ENCODE measurements at regions not wholly inside any gene's neighbourhood (a gene's known extent, or its start where the extent isn't known, plus 50 kb on each side); places are given as distances from the start of the nearest gene placed in this dataset.

DNA sequence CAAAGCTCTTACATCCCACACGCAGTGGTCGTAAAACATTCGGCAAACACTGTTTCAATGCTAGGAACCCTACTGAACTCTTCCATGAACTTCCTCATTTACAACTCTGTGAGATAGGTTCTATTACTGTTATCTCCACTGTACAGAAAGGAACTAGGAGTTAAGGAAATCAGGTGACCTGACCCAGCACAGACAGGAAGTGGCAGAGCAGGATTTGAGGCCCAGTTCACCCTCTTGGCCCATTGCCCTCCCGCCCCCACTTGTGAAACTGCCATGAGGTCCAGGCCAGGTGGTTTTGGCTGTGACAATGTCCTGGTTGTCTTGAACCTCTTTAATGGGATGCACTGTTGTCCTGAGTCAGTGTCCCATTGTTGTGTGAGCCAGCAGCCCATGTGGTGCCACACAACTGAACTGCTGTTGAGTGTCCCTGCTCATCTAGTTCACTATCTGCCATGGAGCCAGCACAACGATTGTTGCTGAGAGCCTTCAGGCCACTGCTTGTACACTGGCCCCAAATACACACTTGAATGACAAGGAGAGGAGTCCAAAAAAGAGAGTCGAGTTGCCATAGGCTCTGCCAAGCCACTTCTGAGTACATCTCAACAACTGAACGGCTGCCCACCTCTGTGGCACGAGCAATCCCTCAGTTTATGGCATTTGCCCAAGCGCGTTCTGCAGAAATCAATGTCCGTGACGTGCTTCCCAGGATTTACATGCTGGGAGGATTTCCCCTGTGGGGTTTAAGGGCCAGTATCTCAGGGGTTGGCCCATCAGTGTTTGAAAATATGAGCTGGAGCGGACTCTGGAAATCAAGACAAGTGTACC is 484.6 kb downstream of the TSHZ3 start:
- TF ChIP-seq ZC3H10 (CRISPR knock-in tag; IDR thresholded peaks at IDR 0.05) (no peak), ESRRG (CRISPR knock-in tag; IDR thresholded peaks at IDR 0.05) (no peak), RARB (CRISPR knock-in tag; IDR thresholded peaks at IDR 0.05) (no peak), BACH2 (CRISPR knock-in tag; IDR thresholded peaks at IDR 0.05; ENCODE audit: borderline replicate concordance) (no peak), TCF4 (CRISPR knock-in tag; IDR thresholded peaks at IDR 0.05; ENCODE audit: borderline replicate concordance) (no peak), SNAI2 (CRISPR knock-in tag; IDR thresholded peaks at IDR 0.05) (no peak), ARNTL (CRISPR knock-in tag; IDR thresholded peaks at IDR 0.05; ENCODE audit: borderline replicate concordance, low read depth) (no peak), ZNF70 (CRISPR knock-in tag; IDR thresholded peaks at IDR 0.05) (no peak), ZFP30 (CRISPR knock-in tag; IDR thresholded peaks at IDR 0.05) (no peak), GLIS3 (CRISPR knock-in tag; IDR thresholded peaks at IDR 0.05) (no peak), ISL1 (CRISPR knock-in tag; IDR thresholded peaks at IDR 0.05) (no peak)
- TF ChIP-seq, protein P1, sequence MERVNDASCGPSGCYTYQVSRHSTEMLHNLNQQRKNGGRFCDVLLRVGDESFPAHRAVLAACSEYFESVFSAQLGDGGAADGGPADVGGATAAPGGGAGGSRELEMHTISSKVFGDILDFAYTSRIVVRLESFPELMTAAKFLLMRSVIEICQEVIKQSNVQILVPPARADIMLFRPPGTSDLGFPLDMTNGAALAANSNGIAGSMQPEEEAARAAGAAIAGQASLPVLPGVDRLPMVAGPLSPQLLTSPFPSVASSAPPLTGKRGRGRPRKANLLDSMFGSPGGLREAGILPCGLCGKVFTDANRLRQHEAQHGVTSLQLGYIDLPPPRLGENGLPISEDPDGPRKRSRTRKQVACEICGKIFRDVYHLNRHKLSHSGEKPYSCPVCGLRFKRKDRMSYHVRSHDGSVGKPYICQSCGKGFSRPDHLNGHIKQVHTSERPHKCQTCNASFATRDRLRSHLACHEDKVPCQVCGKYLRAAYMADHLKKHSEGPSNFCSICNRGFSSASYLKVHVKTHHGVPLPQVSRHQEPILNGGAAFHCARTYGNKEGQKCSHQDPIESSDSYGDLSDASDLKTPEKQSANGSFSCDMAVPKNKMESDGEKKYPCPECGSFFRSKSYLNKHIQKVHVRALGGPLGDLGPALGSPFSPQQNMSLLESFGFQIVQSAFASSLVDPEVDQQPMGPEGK (CRISPR knock-in tag; IDR thresholded peaks at IDR 0.05; ENCODE audit: borderline replicate concordance): no peak
- TF ChIP-seq, protein P2, sequence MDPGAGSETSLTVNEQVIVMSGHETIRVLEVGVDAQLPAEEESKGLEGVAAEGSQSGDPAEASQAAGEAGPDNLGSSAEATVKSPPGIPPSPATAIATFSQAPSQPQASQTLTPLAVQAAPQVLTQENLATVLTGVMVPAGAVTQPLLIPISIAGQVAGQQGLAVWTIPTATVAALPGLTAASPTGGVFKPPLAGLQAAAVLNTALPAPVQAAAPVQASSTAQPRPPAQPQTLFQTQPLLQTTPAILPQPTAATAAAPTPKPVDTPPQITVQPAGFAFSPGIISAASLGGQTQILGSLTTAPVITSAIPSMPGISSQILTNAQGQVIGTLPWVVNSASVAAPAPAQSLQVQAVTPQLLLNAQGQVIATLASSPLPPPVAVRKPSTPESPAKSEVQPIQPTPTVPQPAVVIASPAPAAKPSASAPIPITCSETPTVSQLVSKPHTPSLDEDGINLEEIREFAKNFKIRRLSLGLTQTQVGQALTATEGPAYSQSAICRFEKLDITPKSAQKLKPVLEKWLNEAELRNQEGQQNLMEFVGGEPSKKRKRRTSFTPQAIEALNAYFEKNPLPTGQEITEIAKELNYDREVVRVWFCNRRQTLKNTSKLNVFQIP (CRISPR knock-in tag; IDR thresholded peaks at IDR 0.05; ENCODE audit: borderline replicate concordance, low read depth): no peak
- ATAC-seq: no peak

- TF ChIP-seq TOX (CRISPR knock-in tag; IDR thresholded peaks at IDR 0.05; ENCODE audit: borderline replicate concordance) (no peak), ESRRG (CRISPR knock-in tag; IDR thresholded peaks at IDR 0.05) (no peak), ZFP3 (CRISPR knock-in tag; IDR thresholded peaks at IDR 0.05) (no peak), ZNF565 (CRISPR knock-in tag; conservative IDR thresholded peaks at IDR 0.05; ENCODE audit: low read depth) (no peak), SNAI2 (CRISPR knock-in tag; IDR thresholded peaks at IDR 0.05) (no peak), ISL1 (CRISPR knock-in tag; IDR thresholded peaks at IDR 0.05) (no peak), BACH2 (CRISPR knock-in tag; IDR thresholded peaks at IDR 0.05; ENCODE audit: borderline replicate concordance) (no peak), ZNF70 (CRISPR knock-in tag; IDR thresholded peaks at IDR 0.05) (no peak), ZFP30 (CRISPR knock-in tag; IDR thresholded peaks at IDR 0.05) (no peak), ZNF8 (CRISPR knock-in tag; IDR thresholded peaks at IDR 0.05) (no peak), GLIS3 (CRISPR knock-in tag; IDR thresholded peaks at IDR 0.05) (no peak), RARB (CRISPR knock-in tag; IDR thresholded peaks at IDR 0.05) (no peak), TCF4 (CRISPR knock-in tag; IDR thresholded peaks at IDR 0.05; ENCODE audit: borderline replicate concordance) (no peak), ZC3H10 (CRISPR knock-in tag; IDR thresholded peaks at IDR 0.05) (no peak), CSDC2 (CRISPR knock-in tag; IDR thresholded peaks at IDR 0.05) (no peak), CSRNP3 (CRISPR knock-in tag; IDR thresholded peaks at IDR 0.05) (no peak)
- TF ChIP-seq, protein P3, sequence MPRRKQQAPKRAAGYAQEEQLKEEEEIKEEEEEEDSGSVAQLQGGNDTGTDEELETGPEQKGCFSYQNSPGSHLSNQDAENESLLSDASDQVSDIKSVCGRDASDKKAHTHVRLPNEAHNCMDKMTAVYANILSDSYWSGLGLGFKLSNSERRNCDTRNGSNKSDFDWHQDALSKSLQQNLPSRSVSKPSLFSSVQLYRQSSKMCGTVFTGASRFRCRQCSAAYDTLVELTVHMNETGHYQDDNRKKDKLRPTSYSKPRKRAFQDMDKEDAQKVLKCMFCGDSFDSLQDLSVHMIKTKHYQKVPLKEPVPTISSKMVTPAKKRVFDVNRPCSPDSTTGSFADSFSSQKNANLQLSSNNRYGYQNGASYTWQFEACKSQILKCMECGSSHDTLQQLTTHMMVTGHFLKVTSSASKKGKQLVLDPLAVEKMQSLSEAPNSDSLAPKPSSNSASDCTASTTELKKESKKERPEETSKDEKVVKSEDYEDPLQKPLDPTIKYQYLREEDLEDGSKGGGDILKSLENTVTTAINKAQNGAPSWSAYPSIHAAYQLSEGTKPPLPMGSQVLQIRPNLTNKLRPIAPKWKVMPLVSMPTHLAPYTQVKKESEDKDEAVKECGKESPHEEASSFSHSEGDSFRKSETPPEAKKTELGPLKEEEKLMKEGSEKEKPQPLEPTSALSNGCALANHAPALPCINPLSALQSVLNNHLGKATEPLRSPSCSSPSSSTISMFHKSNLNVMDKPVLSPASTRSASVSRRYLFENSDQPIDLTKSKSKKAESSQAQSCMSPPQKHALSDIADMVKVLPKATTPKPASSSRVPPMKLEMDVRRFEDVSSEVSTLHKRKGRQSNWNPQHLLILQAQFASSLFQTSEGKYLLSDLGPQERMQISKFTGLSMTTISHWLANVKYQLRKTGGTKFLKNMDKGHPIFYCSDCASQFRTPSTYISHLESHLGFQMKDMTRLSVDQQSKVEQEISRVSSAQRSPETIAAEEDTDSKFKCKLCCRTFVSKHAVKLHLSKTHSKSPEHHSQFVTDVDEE (CRISPR knock-in tag; IDR thresholded peaks at IDR 0.05): no peak
- TF ChIP-seq, protein P2 (CRISPR knock-in tag; IDR thresholded peaks at IDR 0.05; ENCODE audit: borderline replicate concordance, low read depth): no peak
- TF ChIP-seq, protein P1 (CRISPR knock-in tag; IDR thresholded peaks at IDR 0.05; ENCODE audit: borderline replicate concordance): no peak
- ATAC-seq: no peak
These were observed 486.4 kb downstream of the TSHZ3 start for GRCh38 chr19:30862876-30863275.

Measured in SK-N-SH treated with all-trans-retinoic acid at 6 μM for 48 hours (cell line).